WERI-Rb-1 (cell line): ENCODE measurements at regions not wholly inside any gene's neighbourhood (a gene's known extent, or its start where the extent isn't known, plus 50 kb on each side); places are given as distances from the start of the nearest gene placed in this dataset.

Experiments
- DNase-seq: peaks from one replicate; pipeline ENCODE4 v3.0.0-alpha.2; 2020
- H3K27ac ChIP-seq: fragments of 250-450 bp; sonication (Bioruptor Pico); 2 replicates; pipeline ENCODE4 v1.5.1; 2020; ENCODE audit warnings: mild to moderate bottlenecking, moderate library complexity
- H3K27me3 ChIP-seq: fragments of 250-450 bp; sonication (Bioruptor Pico); 2 replicates; pipeline ENCODE4 v1.5.1; 2021; ENCODE audit warnings: mild to moderate bottlenecking, low read depth, moderate library complexity; ENCODE audit not compliant: insufficient read depth, severe bottlenecking
- H3K36me3 ChIP-seq: fragments of 250-450 bp; sonication (Bioruptor Pico); 2 replicates; pipeline ENCODE4 v1.5.1; 2020; ENCODE audit warnings: mild to moderate bottlenecking, moderate library complexity
- H3K4me3 ChIP-seq: 2 replicates; pipeline ENCODE4 v1.5.1; 2011; ENCODE audit warnings: low read depth, mild to moderate bottlenecking, control low read depth, low read length
- H3K9me3 ChIP-seq: fragments of 250-450 bp; sonication (Bioruptor Pico); 2 replicates; pipeline ENCODE4 v1.5.1; 2021; ENCODE audit warnings: mild to moderate bottlenecking, moderate library complexity; ENCODE audit not compliant: severe bottlenecking
- TF ChIP-seq, protein P1 (sequence below): IDR thresholded peaks from 2 replicates; pipeline ENCODE4 v1.5.1; 2011; ENCODE audit warnings: low read depth, mild to moderate bottlenecking, control low read depth, inconsistent platforms, low read length

GRCh38 chr4:71162386-71162785 lies 168.9 kb downstream of the DCK start:
- Histone ChIP-seq H3K27ac (no peak overlapping the region), H3K9me3 (no peaks in the 10 kb centered on the region), H3K27me3 (no peaks in the 10 kb centered on the region), H3K4me3 (no peak overlapping the region), H3K36me3 (no peaks in the 10 kb centered on the region)
- no peak for DNase-seq
- TF ChIP-seq, protein P1, sequence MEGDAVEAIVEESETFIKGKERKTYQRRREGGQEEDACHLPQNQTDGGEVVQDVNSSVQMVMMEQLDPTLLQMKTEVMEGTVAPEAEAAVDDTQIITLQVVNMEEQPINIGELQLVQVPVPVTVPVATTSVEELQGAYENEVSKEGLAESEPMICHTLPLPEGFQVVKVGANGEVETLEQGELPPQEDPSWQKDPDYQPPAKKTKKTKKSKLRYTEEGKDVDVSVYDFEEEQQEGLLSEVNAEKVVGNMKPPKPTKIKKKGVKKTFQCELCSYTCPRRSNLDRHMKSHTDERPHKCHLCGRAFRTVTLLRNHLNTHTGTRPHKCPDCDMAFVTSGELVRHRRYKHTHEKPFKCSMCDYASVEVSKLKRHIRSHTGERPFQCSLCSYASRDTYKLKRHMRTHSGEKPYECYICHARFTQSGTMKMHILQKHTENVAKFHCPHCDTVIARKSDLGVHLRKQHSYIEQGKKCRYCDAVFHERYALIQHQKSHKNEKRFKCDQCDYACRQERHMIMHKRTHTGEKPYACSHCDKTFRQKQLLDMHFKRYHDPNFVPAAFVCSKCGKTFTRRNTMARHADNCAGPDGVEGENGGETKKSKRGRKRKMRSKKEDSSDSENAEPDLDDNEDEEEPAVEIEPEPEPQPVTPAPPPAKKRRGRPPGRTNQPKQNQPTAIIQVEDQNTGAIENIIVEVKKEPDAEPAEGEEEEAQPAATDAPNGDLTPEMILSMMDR, result no peak

DNA sequence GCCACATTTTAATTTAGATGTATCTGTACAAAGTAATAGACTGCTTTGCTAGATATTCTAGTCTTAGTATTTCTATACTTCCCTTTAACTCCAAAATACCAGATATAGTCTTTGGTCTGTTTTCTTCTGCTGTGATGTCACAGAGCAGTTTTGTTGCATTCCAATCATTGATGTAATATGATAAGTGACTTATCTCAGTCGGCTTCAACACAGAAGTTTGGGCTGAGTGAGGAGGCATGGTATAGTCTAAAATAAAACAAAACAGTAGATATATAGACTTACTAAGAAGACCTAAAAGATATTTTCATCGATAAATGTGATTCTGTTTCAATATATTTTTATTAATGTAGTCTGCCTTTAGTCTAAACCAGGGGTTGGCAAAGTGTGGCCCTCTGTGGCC lies 169.9 kb downstream of the DCK start:
- Histone ChIP-seq H3K4me3 (no peak overlapping the region), H3K27me3 (no peaks in the 10 kb centered on the region), H3K9me3 (no peaks in the 10 kb centered on the region), H3K27ac (no peak overlapping the region), H3K36me3 (no peaks in the 10 kb centered on the region)
- TF ChIP-seq, protein P1, result no peak
- no peak for DNase-seq

GRCh38 chr4:71167083-71167482 lies 171.7 kb upstream of the SLC4A4 start:
- H3K9me3 ChIP-seq, result no peaks in the 10 kb centered on the region
- H3K36me3 ChIP-seq, result no peaks in the 10 kb centered on the region
- no peak overlapping the region for H3K27ac ChIP-seq
- H3K4me3 ChIP-seq, result no peak overlapping the region
- H3K27me3 ChIP-seq, result no peaks in the 10 kb centered on the region
- TF ChIP-seq, protein P1, result no peak
- DNase-seq, result no peak

- DNase-seq, result no peak
- no peaks in the 10 kb centered on the region for H3K36me3 ChIP-seq
Observed at GRCh38 chr4:71171592-71171991, 167.2 kb upstream of the SLC4A4 start.

DNA sequence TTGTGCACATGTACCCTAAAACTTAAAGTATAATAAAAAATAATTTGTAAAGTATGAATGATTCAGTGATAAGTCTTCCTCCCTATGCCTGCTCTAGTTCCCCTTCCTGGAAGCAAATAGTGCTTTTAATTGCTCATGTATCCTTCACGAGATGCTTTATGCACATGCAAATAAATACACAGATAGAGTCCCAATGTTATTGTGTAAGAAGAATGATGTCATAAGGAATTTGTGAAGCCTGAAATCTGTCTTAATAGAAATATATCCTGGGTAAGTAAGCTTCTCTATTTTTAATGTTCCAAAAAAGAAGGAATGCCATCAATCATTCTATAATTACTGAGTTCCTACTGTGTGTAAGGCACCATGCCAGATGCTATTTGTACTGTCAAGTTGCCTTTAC lies 157.5 kb upstream of the SLC4A4 start:
- H3K4me3 ChIP-seq, result no peak overlapping the region
- H3K9me3 ChIP-seq, result no peaks in the 10 kb centered on the region
- H3K36me3 ChIP-seq, result no peaks in the 10 kb centered on the region
- TF ChIP-seq, protein P1, result no peak
- peaks cover 11% of the 10 kb centered on the region for H3K27me3 ChIP-seq
- DNase-seq, result no peak
- no peak overlapping the region for H3K27ac ChIP-seq

More at GRCh38 chr4:71171592-71171991, 167.2 kb upstream of the SLC4A4 start:
- Histone ChIP-seq H3K27ac (no peak overlapping the region), H3K9me3 (no peaks in the 10 kb centered on the region), H3K27me3 (no peaks in the 10 kb centered on the region), H3K4me3 (no peak overlapping the region)
- TF ChIP-seq, protein P1, result no peak

DNA sequence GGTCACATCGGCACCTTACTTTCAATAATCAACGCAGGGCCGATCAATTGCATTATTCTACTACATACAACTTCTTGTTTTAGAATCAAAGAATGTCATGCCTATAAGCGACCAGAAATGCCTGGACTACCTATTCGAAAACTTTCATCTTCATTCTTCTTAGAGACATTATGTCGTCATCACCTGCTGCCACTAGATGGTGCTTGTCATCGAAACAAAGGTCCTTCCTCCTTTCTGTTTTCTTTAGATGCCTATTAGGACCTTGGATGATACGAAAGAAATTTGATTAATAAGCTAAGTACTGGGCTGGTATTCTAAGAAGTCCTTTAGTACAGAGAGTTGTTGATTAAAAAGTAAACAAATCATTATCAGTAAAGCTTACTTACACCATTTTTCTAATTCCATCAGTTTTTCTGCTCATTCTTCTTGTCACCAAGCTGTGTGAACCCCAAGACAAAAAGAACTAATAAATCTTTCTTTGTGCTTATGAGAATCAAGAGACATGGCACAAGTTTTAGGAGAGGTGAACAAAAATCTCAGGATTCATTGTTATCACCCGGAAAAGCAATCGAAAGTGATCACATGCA lies 154.5 kb upstream of the SLC4A4 start:
- H3K36me3 ChIP-seq, result no peaks in the 10 kb centered on the region
- TF ChIP-seq, protein P1, result peak; percentile 62
- no peak overlapping the region for H3K4me3 ChIP-seq
- no peaks in the 10 kb centered on the region for H3K9me3 ChIP-seq
- no peak overlapping the region for H3K27ac ChIP-seq
- peak; percentile 38 for DNase-seq
- peaks cover 26% of the 10 kb centered on the region for H3K27me3 ChIP-seq
